ENCODE measurements at regions not wholly inside any gene's neighbourhood (a gene's known extent, or its start where the extent isn't known, plus 50 kb on each side); places are given as distances from the start of the nearest gene placed in this dataset.

- no peak for TF ChIP-seq CTCF (conservative IDR thresholded peaks at IDR 0.05)
- H3K27ac ChIP-seq: no peak overlapping the region
Measured at GRCh38 chr13:33637978-33638743, 179.8 kb upstream of the RFC3 start.

- H3K27ac ChIP-seq: no peak overlapping the region
- no peak for TF ChIP-seq CTCF (conservative IDR thresholded peaks at IDR 0.05)
Measured at GRCh38 chr13:33639158-33639557, 178.8 kb upstream of the RFC3 start.

- TF ChIP-seq CTCF (conservative IDR thresholded peaks at IDR 0.05): no peak
- H3K27ac ChIP-seq: no peak overlapping the region
Measured at GRCh38 chr13:33639626-33640080, 178.3 kb upstream of the RFC3 start.

- H3K27ac ChIP-seq: no peak overlapping the region
- no peak for TF ChIP-seq CTCF (conservative IDR thresholded peaks at IDR 0.05)
Measured at GRCh38 chr13:33640832-33641231, 177.1 kb upstream of the RFC3 start.

- H3K27ac ChIP-seq: no peak overlapping the region
- TF ChIP-seq CTCF (conservative IDR thresholded peaks at IDR 0.05): no peak
Measured at GRCh38 chr13:33642374-33643065, 175.4 kb upstream of the RFC3 start.

GRCh38 chr13:33644581-33645543 lies 173.1 kb upstream of the RFC3 start:
- H3K27ac ChIP-seq: no peak overlapping the region

More at GRCh38 chr13:33644581-33645543, 173.1 kb upstream of the RFC3 start:
- no peak for TF ChIP-seq CTCF (conservative IDR thresholded peaks at IDR 0.05)

Data from VCaP (cell line).